ENCODE measurements at regions not wholly inside any gene's neighbourhood (a gene's known extent, or its start where the extent isn't known, plus 50 kb on each side); places are given as distances from the start of the nearest gene placed in this dataset.

DNA sequence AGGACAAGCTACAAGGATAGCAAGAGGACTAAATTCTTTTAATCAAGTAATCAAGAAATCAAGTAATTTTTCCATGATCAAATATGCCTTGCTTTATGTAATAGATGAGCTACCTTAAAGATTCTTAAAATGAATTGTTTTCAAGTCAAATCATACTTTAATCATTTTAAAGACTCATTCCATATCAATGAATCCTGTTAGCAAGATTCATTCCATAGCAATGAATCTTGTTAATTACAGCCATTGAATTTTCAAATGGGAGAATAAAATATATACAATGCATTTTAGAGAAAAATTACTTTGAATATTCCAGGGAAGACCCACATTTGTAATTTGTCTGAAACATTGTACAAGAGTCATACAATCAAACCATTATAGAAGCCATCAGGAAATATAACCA is 145.7 kb downstream of the RFX6 start (continued):
- TF ChIP-seq ZNF562 (CRISPR knock-in tag; IDR thresholded peaks at IDR 0.05; ENCODE audit: borderline replicate concordance) (no peak), TOPORS (CRISPR knock-in tag; IDR thresholded peaks at IDR 0.05) (no peak)

DNA sequence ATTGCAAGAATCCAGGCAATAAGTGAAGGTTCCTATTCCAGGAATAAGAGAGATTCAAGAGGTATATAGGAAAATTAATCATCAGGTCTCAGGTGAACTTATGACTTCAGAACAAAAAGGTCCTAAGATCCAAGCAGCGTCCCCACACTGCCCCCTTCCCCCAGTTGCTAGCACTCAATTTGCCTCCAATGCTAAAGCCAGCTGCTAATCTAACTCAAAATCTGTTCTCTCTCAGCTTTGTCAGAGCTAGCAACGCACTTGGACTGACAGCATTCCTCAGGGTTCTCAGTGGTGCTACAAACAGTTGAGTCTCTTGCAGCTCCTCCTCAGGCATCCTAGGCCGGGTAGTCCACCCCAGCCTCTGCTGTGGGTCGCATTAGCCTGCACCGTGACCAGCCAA is 148.3 kb downstream of the RFX6 start:
- H3K36me3 ChIP-seq (replicated peaks in 1 of 2; ENCODE audit: control insufficient read depth in 1 of 2, insufficient read depth in 2 of 2, low read length in 2 of 2), result no peaks in the 10 kb centered on the region
- H3K4me2 ChIP-seq (ENCODE audit: low read depth, low read length), result no peak overlapping the region
- DNase-seq (ENCODE audit: low spot score) (no peak), ATAC-seq (no peak), FAIRE-seq (no peak)
- H3K79me2 ChIP-seq (ENCODE audit: insufficient read depth, low read length), result no peaks in the 10 kb centered on the region
- no peak overlapping the region for H3K27ac ChIP-seq (ENCODE audit: extremely low read length, insufficient read depth, low read length)
- H3K4me1 ChIP-seq (ENCODE audit: insufficient read depth, low read length), result no peaks in the 10 kb centered on the region
- H2AFZ ChIP-seq (ENCODE audit: low read length), result no peak overlapping the region
- H3K27me3 ChIP-seq (ENCODE audit: control insufficient read depth in 1 of 2, insufficient read depth in 2 of 2, low read length in 2 of 2), result no peaks in the 10 kb centered on the region
- in situ Hi-C loops (cut with HindIII; ENCODE audit: extremely low pct_ligation_motif_present, low pct_unique_long_range_greater_than_20kb) (no loop called here), intact Hi-C loops (cut with micrococcal nuclease; ENCODE audit: unreplicated experiment) (no loop called here)
- H3K9me3 ChIP-seq (ENCODE audit: low read length), result no peaks in the 10 kb centered on the region
- POLR2A ChIA-PET, result no interaction called here
- no peaks in the 10 kb centered on the region for H4K20me1 ChIP-seq (ENCODE audit: insufficient read depth, low read length)
- H3K4me3 ChIP-seq (replicated peaks in 1 of 3; ENCODE audit: insufficient read depth in 1 of 3, low read depth in 2 of 3, low read length in 3 of 3), result no peak overlapping the region
- CTCF ChIA-PET (ENCODE audit: low intra/inter-chr PET ratio, low total read pairs), result no interaction called here
- WGBS (ENCODE audit: low lambda C conversion rate), result 6% methylated on average over 5 of the region's 5 CpGs
- BruUV-seq (replicated peaks), result no TSS peak
- no peak for TF ChIP-seq ZSCAN12 (CRISPR knock-in tag; IDR thresholded peaks at IDR 0.05)
- TF ChIP-seq, protein P1, sequence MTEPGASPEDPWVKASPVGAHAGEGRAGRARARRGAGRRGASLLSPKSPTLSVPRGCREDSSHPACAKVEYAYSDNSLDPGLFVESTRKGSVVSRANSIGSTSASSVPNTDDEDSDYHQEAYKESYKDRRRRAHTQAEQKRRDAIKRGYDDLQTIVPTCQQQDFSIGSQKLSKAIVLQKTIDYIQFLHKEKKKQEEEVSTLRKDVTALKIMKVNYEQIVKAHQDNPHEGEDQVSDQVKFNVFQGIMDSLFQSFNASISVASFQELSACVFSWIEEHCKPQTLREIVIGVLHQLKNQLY (CRISPR knock-in tag; IDR thresholded peaks at IDR 0.05), result no peak
- TF ChIP-seq PRPF4 (IDR thresholded peaks at IDR 0.05; ENCODE audit: low read depth, low read length, poor library complexity, severe bottlenecking), result no peak
- no peak for TF ChIP-seq ZBTB3 (CRISPR knock-in tag; IDR thresholded peaks at IDR 0.05; ENCODE audit: borderline replicate concordance, low read depth)
- no peak for TF ChIP-seq JARID2 (CRISPR knock-in tag; IDR thresholded peaks at IDR 0.05; ENCODE audit: insufficient replicate concordance)
- TF ChIP-seq TCF7L2 (IDR thresholded peaks at IDR 0.05; ENCODE audit: low read depth, low read length), result no peak
- TF ChIP-seq, protein P2, sequence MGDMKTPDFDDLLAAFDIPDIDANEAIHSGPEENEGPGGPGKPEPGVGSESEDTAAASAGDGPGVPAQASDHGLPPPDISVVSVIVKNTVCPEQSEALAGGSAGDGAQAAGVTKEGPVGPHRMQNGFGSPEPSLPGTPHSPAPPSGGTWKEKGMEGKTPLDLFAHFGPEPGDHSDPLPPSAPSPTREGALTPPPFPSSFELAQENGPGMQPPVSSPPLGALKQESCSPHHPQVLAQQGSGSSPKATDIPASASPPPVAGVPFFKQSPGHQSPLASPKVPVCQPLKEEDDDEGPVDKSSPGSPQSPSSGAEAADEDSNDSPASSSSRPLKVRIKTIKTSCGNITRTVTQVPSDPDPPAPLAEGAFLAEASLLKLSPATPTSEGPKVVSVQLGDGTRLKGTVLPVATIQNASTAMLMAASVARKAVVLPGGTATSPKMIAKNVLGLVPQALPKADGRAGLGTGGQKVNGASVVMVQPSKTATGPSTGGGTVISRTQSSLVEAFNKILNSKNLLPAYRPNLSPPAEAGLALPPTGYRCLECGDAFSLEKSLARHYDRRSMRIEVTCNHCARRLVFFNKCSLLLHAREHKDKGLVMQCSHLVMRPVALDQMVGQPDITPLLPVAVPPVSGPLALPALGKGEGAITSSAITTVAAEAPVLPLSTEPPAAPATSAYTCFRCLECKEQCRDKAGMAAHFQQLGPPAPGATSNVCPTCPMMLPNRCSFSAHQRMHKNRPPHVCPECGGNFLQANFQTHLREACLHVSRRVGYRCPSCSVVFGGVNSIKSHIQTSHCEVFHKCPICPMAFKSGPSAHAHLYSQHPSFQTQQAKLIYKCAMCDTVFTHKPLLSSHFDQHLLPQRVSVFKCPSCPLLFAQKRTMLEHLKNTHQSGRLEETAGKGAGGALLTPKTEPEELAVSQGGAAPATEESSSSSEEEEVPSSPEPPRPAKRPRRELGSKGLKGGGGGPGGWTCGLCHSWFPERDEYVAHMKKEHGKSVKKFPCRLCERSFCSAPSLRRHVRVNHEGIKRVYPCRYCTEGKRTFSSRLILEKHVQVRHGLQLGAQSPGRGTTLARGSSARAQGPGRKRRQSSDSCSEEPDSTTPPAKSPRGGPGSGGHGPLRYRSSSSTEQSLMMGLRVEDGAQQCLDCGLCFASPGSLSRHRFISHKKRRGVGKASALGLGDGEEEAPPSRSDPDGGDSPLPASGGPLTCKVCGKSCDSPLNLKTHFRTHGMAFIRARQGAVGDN (CRISPR knock-in tag; IDR thresholded peaks at IDR 0.05), result no peak
- H3K9ac ChIP-seq (ENCODE audit: insufficient read depth, low read depth, low read length), result no peak overlapping the region

Data from HepG2 (cell line).